GM18502 (cell line): ENCODE measurements at regions not wholly inside any gene's neighbourhood (a gene's known extent, or its start where the extent isn't known, plus 50 kb on each side); places are given as distances from the start of the nearest gene placed in this dataset.

Source experiments
- ATAC-seq: cut with Tn5 transposase; IDR thresholded peaks from one replicate; pipeline ENCODE4 v1.9.1; 2021; ENCODE audit warnings: mild to moderate bottlenecking; ENCODE audit not compliant: unreplicated experiment, poor library complexity

GRCh38 chr10:10865913-10866312 lies 151.8 kb upstream of the CELF2 start:
- ATAC-seq, result no peak

GRCh38 chr10:10869592-10869991 lies 148.1 kb upstream of the CELF2 start:
- peak; percentile 89 for ATAC-seq

DNA sequence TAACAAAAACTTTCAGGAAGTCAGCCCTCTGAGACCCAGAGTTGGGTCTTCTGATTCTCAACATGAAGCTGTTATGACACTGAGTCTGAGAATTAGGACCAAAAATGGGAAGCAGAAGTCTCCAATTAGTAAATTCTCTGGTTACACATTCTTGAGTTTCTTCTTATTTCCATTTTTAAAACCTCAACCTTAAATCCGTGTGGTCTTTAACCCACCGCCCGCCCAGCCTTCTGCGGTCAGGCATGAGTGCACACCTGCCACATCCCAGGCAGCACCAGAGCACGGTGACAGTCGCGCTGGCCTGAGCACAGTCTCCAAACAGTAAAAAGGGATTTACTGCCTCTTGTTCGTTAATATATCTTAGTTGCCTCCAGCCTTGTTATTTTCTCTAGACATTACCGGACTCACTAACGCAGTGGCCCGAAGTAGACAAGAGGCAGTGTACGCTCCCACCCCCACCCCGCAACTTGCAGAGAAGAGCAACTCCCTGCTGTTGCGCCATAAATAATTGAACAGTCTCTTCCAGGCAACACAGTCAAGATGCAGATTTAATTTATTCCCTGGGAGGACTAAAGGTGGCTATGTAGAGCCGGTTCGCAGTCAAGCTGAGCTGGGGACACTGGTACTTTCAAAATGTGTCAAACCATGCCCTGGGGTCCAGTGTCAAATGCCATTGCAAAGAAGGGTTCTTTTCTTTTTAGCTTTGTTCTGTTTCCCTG lies 147.0 kb upstream of the CELF2 start:
- ATAC-seq, result peak; percentile 71

DNA sequence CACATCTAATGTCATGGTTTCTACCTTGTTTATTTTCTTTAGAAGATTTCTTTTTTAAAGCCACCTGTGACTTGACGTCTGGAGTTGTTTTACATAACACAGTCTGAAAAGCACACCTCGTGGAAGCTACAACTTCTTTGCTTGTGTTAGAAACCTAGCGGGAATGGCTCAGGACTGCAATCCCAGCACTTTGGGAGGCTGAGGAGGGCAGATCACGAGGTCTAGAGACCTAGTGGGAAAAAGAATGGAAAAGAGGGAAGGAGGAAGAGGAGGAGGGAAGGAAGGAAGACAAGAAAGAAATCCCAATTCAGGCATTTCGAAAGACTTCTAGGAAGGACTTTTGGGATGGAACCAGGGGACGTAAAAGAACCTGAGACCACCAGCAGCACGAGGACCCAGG lies 146.3 kb upstream of the CELF2 start:
- ATAC-seq, result no peak

DNA sequence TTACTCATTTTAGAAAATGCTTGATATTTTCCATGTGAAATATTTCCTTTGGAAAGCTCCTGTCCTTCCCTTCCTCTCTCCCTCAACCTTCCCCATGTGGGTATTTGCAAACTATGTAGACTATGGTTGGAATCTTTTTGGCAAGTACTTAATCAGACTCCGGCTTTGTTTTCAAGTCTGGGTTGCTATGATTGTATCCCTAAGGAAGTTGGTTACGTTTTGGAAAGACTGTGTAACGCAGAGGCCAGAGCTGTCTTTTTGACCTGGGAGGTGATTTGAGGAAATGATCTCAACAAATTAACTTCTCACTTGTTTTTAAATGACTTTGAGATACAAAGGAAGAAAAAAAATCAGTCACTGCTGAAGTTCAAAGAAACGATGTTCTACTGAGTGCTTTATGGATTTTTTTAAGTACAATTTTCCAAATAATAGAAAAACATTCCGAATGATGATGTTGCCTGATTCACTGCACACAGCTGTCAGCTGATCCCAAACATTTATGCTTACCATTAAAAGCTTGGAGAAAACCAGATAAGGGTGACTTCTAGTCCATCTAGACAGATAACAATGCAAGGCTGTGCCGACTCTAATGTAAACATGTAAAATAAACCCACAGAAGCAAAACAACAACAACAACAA lies 145.5 kb upstream of the CELF2 start:
- ATAC-seq, result no peak

DNA sequence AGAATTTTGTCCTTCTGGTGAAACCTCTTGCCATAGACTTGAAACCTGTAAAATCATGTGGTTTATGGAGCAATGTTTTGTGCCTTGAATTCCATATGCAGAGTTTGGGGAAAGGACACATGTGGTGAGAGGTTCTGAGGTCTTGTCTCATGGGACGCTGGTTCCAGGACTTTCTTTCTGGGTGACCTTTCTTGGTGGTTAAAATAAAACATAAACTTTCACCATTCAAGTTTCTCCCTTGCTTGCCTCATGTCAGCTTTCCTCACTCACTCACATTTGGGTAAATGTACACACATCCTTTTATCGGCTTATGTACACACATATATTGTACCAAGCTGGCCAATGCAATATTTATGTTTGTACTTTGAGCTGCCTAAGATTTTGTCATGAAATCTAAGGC lies 144.9 kb upstream of the CELF2 start:
- ATAC-seq, result no peak

DNA sequence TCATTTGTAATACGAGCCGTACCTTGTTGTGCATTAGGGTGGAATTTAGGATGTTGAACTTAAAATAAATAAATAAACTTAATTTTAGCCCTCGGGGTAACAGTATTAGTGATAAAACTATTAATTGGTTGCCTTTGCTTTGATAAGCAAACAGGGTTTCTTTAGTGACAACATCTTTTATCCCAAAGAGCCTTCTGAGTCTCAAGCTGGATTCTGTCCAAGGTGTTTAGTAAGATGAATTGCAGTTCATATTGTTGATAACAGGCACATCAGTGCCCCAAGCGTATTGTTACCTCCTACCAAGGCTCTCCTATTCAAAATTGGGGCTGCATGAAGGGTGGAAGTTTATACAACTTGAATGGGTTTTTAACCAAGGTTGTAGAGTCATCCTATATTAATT lies 144.4 kb upstream of the CELF2 start:
- ATAC-seq, result no peak

GRCh38 chr10:10873915-10874314 lies 143.8 kb upstream of the CELF2 start:
- no peak for ATAC-seq

- ATAC-seq, result no peak
These were observed 138.7 kb upstream of the CELF2 start for GRCh38 chr10:10878963-10879362.

DNA sequence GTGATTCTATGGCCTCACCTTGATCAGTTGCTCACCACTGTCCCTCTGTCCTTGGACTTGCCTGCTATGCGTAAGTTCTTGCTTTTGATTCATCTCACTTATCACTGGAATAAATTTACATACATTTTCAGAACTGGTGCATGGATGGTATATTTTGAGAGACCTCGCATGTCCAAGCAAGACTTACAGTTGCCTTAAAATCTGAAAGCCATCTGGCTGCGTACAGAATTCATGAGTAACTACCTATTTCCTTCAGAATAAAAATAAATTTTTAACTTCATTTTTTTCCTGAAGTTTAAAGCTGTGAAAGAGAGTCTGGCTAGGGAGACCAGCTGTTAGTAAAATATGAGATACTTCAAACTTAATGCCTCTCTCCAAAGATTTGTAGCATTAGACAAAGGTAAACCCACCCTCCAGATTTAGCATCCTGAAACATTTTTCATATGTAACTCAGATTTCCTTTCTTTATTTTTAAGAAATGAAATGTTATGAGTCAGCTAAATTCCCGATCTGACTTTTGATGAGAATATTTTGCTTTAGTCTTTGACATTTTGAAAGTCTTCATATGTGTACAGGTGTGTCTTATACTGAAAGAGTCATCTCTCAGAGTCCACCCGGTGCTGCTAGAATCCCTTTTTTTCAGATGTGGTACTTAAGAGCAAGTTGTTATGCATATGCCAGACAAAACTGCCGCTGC lies 136.4 kb upstream of the CELF2 start:
- no peak for ATAC-seq

GRCh38 chr10:10883737-10884136 lies 133.9 kb upstream of the CELF2 start:
- ATAC-seq, result no peak

DNA sequence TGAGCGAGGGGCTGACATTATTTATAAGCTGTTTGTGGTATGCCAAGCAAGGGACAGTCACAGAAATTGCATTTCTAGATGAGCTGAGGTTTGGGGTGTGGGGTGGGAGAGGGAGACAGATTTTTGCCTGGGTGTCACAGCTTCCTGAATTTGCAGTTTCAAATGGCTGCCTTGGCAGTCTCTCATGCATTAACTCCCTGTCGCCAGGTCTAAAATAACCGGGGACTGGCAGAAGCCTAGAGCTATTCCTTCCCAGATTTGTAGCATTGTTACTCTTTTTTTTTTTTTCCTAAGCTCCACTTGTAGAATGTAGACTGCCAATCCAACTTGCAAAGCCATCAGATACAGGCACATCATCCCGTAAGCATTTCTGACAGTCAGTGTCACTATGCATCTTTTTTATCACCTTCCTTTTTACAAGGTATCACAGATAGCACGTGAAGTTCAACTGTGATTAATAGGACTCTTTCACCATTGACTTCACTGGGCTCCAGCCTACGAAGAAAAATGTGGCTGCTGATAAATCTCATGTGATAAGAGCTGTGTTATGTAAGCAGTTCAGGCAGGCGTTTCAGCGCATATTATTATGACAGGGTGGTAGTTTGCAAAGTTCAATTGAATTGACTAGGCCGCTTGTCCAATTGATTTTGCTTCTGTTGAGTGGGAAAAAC lies 130.7 kb upstream of the CELF2 start:
- no peak for ATAC-seq

- ATAC-seq, result no peak
These were observed 126.3 kb upstream of the CELF2 start for GRCh38 chr10:10891124-10892082.

DNA sequence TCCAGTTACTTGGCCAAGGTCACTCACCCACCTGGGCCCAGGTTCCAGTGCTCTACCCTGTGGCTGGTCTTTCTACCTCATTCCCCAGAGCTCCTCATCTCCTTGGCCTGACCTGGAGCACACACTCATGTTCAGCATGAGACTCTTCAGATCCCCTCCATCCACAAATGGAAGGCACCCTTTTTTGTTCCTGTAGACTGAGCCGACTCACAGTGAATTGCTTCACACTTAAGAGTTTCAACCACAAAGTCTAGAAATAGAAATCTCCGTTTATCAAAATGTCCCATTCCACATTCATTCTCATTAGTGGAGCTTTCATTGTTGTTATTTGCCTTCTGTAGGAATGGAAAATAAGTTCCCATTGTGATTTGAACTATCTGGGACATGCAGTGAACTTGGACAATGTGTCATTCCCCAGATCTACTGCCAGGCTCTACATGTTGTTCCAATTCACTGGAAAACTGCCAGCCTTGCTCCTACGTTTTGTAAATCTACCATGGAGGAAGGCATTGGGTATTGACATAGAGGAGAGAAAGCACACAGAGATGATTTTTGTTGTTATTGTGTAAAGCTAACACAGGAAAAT lies 125.3 kb upstream of the CELF2 start:
- ATAC-seq, result no peak

DNA sequence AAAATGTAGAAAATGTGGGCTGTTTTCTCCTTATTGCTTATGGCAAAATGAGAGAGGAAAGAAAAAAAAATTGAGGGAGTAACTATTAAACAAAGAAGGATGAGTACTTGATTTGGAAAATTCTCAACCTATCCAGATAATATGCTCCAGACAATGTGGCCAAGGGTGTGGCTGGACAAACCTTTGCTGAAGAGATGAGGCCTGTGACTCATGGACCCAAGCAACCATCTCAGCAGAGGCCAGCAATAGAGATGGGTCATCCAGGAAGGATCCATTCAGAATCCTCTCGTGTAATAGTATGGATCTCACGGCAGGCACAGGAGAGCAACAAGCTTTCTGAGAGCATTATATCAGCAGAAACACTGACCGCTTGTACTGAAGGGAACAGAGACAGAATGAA lies 120.3 kb upstream of the CELF2 start:
- ATAC-seq, result no peak

GRCh38 chr10:10901906-10902305 lies 115.8 kb upstream of the CELF2 start:
- ATAC-seq, result no peak

- ATAC-seq, result no peak
These were observed 114.7 kb upstream of the CELF2 start for GRCh38 chr10:10902951-10903350.

DNA sequence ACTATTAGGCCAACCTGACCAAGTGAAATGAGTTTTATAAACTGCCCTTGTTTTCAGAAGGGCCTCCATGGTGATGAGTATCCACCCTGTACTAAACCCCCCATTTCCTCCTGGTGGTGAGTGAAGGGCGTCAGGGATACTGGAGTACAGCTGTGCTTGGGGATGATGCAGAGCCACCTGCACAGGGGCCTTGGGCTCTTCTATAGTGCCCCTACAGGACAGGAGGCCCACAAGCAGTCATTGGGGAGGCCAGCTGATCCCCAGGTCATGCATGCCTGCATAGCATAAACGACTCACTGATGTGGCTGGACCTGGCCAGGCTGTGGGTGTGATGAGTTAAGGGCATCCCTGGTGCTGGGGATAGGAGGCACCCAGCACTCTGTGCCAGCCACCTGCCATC lies 114.1 kb upstream of the CELF2 start:
- ATAC-seq, result no peak

DNA sequence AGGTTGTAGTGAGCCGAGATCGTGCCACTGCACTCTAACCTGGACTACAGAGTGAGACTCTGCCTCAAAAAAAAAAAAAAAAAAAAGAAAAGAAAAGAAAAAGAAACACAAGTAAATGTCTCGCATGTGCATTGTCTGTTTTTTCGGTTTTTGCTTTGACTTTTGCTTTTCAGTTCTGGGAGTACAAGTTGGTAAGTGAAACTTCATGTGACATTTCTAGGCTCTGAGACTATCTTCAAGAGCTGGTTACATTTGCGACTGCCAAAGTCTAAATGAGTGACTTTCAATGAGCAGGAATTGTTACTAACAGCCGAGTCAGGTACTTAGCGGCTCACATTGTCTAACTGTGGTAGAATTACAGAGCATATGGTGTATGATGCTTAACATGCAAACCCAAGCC lies 107.0 kb upstream of the CELF2 start:
- no peak for ATAC-seq

DNA sequence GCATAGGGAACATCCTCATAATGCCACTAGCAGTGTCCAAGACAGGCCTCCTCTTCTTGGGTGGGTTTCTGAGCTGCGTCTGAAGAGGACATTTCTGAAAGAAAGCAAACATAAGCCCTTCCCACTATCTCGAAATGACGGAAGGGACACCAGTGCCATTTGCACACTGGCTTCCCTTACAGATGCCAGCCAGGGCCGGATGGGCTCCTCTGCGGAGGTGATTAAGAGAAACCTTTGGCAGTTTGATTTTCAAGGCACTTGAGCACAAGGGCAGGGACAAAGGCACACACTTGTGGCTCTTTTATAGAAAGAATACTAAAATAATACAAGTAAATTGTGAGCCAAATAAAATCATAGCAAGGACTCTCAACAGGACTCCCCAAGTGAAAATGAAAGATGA lies 106.6 kb upstream of the CELF2 start:
- no peak for ATAC-seq
